Naive thymus-derived CD4-positive, alpha-beta T cell (primary cell): ENCODE measurements at regions not wholly inside any gene's neighbourhood (a gene's known extent, or its start where the extent isn't known, plus 50 kb on each side); places are given as distances from the start of the nearest gene placed in this dataset.

Source experiments
- ATAC-seq: fragments of 150-1000 bp; cut with Tn5 transposase; 2 replicates; pipeline ENCODE4 v1.10.0; 2021; ENCODE audit warnings: mild to moderate bottlenecking, moderate library complexity
- CTCF ChIA-PET: fragments of 350-600 bp; sonication (Branson Sonifier 250); formaldehyde crosslinking; loops from one replicate; lab custom pipeline; 2021; ENCODE audit warnings: antibody characterized with exemption; lab: Charles Lee
- POLR2A ChIA-PET: fragments of 350-600 bp; sonication (Branson Sonifier 250); formaldehyde crosslinking; loops from one replicate; lab custom pipeline; 2021; ENCODE audit warnings: antibody characterized with exemption, inconsistent platforms; lab: Charles Lee
- DNase-seq, 9 donors: peaks; one replicate each; pipeline versions ENCODE4 v3.0.0 to v3.0.0-alpha.2; 2020 to 2022; ENCODE audit warnings: mixed read lengths in 1 of 9
- H3K27ac ChIP-seq: one replicate; pipeline ENCODE4 v1.7.0; 2013; ENCODE audit warnings: mild to moderate bottlenecking, low read depth, low read length, moderate library complexity
- H3K27me3 ChIP-seq, 2 donors: one replicate each; pipeline ENCODE4 v1.7.0; 2013; ENCODE audit warnings: low read length in 2 of 2, mild to moderate bottlenecking in 2 of 2, moderate library complexity in 2 of 2; ENCODE audit not compliant: control insufficient read depth in 2 of 2, insufficient read depth in 2 of 2
- H3K36me3 ChIP-seq, 3 experiments: 1 replicate in 2 of 3; 2 replicates in 1 of 3; pipeline ENCODE4 v1.7.0; 2013; ENCODE audit warnings: low read length in 3 of 3, mild to moderate bottlenecking in 3 of 3, moderate library complexity in 1 of 3; ENCODE audit not compliant: insufficient read depth in 3 of 3, control insufficient read depth in 2 of 3
- H3K4me1 ChIP-seq, 2 donors: one replicate each; pipeline ENCODE4 v1.7.0; 2013; ENCODE audit warnings: low read length in 2 of 2, mild to moderate bottlenecking in 2 of 2, moderate library complexity in 1 of 2; ENCODE audit not compliant: control insufficient read depth in 2 of 2, insufficient read depth in 2 of 2
- H3K4me3 ChIP-seq: 2 replicates; pipeline ENCODE4 v1.7.0; 2013; ENCODE audit warnings: mild to moderate bottlenecking, low read length
- H3K9me3 ChIP-seq, 3 experiments: 1 replicate in 2 of 3; 2 replicates in 1 of 3; pipeline ENCODE4 v1.7.0; 2013; ENCODE audit warnings: low read length in 3 of 3; ENCODE audit not compliant: control insufficient read depth in 2 of 3
- H3K27ac Mint-ChIP-seq, 9 donors: one replicate each; pipeline ENCODE4 v1.8.0; 2020 to 2022; ENCODE audit warnings: mixed read lengths in 9 of 9, mild to moderate bottlenecking in 8 of 9, moderate library complexity in 5 of 9, inconsistent platforms in 2 of 9
- H3K27me3 Mint-ChIP-seq, 5 donors: one replicate each; pipeline ENCODE4 v1.8.0; 2021 to 2022; ENCODE audit warnings: mixed read lengths in 5 of 5, mild to moderate bottlenecking in 1 of 5
- H3K36me3 Mint-ChIP-seq, 5 donors: one replicate each; pipeline ENCODE4 v1.8.0; 2020 to 2022; ENCODE audit warnings: mixed read lengths in 5 of 5, mild to moderate bottlenecking in 3 of 5, inconsistent platforms in 1 of 5
- H3K4me1 Mint-ChIP-seq, 7 donors: one replicate each; pipeline ENCODE4 v1.8.0; 2020 to 2022; ENCODE audit warnings: mixed read lengths in 7 of 7, mild to moderate bottlenecking in 3 of 7, inconsistent platforms in 1 of 7
- H3K4me3 Mint-ChIP-seq, 10 donors: one replicate each; pipeline ENCODE4 v1.8.0; 2020 to 2022; ENCODE audit warnings: mild to moderate bottlenecking in 10 of 10, mixed read lengths in 10 of 10, moderate library complexity in 6 of 10, inconsistent platforms in 2 of 10
- H3K9me3 Mint-ChIP-seq, 11 donors: one replicate each; pipeline ENCODE4 v1.8.0; 2020 to 2022; ENCODE audit warnings: mixed read lengths in 11 of 11, mild to moderate bottlenecking in 4 of 11, inconsistent platforms in 1 of 11, moderate library complexity in 1 of 11
- intact Hi-C, 2 donors: fragments of 100-400 bp; cut with micrococcal nuclease; formaldehyde crosslinking; loops; one replicate each; pipeline ENCODE4 v1.15.1; 2023

- Mint-ChIP-seq H3K36me3 (no peaks in the 10 kb centered on the region), H3K27ac (no peak overlapping the region), H3K27me3 (peaks cover 12 to 22% (median 16%) of the 10 kb centered on the region in 5 donors), H3K9me3 (peaks cover 0 to 2% (median 0%) of the 10 kb centered on the region in 11 donors), H3K4me3 (no peak overlapping the region), H3K4me1 (no peaks in the 10 kb centered on the region)
- DNase-seq: no peak
- Histone ChIP-seq H3K27me3 (no peaks in the 10 kb centered on the region), H3K27ac (no peak overlapping the region), H3K4me1 (no peaks in the 10 kb centered on the region), H3K9me3 (no peaks in the 10 kb centered on the region), H3K4me3 (no peak overlapping the region), H3K36me3 (no peaks in the 10 kb centered on the region)
- intact Hi-C loops: no loop called here
- ATAC-seq: no peak
- ChIA-PET CTCF (interaction anchor here (1.3 kb wide), 1 partner anchor 30 kb away, joined by 3 read pairs; no protein-coding TSS in a partner anchor), POLR2A (no interaction called here)
These were observed 68.6 kb upstream of the OTUD4 start for GRCh38 chr4:145248971-145249370.

DNA sequence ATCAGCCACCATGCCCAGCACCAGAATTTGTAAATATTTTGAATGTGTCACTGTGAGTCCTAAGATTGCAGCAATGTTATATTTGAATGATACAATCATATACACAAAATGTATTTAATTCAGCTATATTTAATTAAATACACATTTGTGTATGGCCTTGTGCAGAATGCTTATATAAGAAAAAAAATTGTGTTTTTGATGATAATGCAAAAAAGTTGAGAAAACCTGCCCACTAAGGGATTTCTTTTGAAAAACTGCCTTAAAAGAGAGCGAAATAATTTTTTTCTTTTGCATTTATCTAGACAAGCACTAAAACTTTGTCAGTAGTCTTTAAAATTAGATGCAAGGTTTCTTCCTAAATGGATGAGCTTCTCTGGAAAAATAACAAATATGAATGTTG lies 68.1 kb upstream of the OTUD4 start:
- H3K27ac Mint-ChIP-seq: no peak overlapping the region
- H3K4me1 ChIP-seq: no peaks in the 10 kb centered on the region
- H3K36me3 ChIP-seq: no peaks in the 10 kb centered on the region
- no peak for DNase-seq
- ChIA-PET POLR2A (no interaction called here), CTCF (no interaction called here)
- H3K4me1 Mint-ChIP-seq: no peaks in the 10 kb centered on the region
- peaks cover 0 to 2% (median 0%) of the 10 kb centered on the region in 11 donors for H3K9me3 Mint-ChIP-seq
- no peak for ATAC-seq
- H3K36me3 Mint-ChIP-seq: no peaks in the 10 kb centered on the region
- H3K4me3 Mint-ChIP-seq: no peak overlapping the region
- peaks cover 12 to 22% (median 16%) of the 10 kb centered on the region in 5 donors for H3K27me3 Mint-ChIP-seq
- intact Hi-C loops: no loop called here
- no peaks in the 10 kb centered on the region for H3K9me3 ChIP-seq
- H3K27ac ChIP-seq: no peak overlapping the region
- no peak overlapping the region for H3K4me3 ChIP-seq
- no peaks in the 10 kb centered on the region for H3K27me3 ChIP-seq

DNA sequence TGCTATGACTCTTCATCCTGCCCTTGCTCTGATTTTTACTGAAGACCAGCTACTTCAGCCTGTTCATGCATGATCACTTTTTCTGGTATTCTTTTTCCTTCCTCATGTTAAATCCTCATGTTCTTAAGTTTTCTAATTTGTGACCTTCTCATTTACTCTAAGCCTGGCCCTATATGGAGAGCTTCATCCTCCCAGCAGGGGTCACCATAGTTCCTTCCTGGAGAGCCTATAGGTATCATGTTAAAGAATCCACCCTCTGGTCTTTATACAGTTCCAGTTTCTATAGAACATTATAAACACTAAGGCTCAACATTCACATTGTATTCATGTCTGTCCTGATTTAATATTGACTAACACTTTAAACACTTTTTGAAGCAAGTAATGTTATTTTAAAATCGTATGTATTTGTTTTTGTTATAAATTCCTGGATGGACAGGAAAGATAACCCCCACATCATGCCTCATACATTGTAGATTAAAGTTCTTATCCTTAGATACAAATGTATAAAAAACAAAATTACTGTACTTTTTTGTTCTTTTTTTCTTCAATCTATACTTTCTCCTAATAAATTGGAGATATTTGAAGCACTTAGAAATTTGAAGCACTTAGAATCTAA lies 53.8 kb upstream of the OTUD4 start:
- H3K9me3 Mint-ChIP-seq: peaks cover 0 to 8% (median 0%) of the 10 kb centered on the region in 11 donors
- no peak overlapping the region for H3K27ac ChIP-seq
- ChIA-PET CTCF (interaction anchor here (0.6 to 3.3 kb wide), 4 partner anchors 12 to 1289 kb away, joined by 3 to 22 read pairs (median 4); no protein-coding TSS in a partner anchor), POLR2A (no interaction called here)
- H3K9me3 ChIP-seq: no peaks in the 10 kb centered on the region
- no peak overlapping the region for H3K4me3 ChIP-seq
- H3K27ac Mint-ChIP-seq: no peak overlapping the region
- H3K36me3 ChIP-seq: no peaks in the 10 kb centered on the region
- H3K27me3 Mint-ChIP-seq: peaks cover 0 to 16% (median 0%) of the 10 kb centered on the region in 5 donors
- no peak overlapping the region for H3K4me3 Mint-ChIP-seq
- intact Hi-C loops: loop anchor here (1.0 to 5.0 kb wide), 5 partner anchors 53 to 633 kb away; partner anchors contain the start of gene OTUD4 (in 1 of the 2)
- no peaks in the 10 kb centered on the region for H3K36me3 Mint-ChIP-seq
- H3K4me1 Mint-ChIP-seq: no peaks in the 10 kb centered on the region
- DNase-seq: peak; percentile 7 to 56 (median 46)
- ATAC-seq: peak; percentile 98
- H3K27me3 ChIP-seq: no peaks in the 10 kb centered on the region
- no peaks in the 10 kb centered on the region for H3K4me1 ChIP-seq

DNA sequence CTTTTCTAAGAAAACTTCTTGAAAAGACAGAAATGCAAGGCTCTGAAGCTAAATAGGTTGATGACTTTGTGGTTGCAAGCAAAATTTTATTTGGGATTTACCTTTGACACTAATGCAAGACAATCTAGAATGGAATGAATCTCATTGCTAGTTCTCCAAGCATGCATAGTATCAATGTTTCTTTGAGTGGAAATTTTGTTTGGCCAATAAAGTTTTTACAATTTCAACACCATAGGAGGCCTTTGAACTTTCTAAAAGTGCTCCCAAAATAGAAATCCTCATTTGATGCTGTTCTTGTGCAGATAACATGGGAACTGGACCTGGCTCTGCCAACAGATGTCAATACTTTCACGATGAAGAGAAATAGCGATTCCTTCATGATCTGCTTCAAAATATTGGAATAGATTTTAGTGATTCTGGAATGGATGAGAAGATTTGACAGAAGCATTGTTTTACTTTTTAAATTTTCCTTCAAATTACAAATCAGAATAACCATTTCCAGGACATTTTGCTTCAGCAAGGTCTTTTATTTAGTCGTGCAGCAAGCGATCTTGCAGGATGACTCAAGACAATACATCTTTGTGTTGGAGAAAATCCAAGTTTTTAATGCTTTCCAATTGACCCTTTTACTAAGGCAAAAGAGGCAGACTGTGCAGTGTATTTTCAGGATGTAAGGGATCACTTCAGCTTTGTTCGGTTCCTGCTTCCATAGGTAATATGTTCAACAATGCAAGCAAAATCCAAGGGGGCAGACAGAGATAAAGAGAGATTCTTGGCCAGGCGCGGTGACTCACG lies 51.7 kb upstream of the OTUD4 start:
- intact Hi-C loops: loop anchor here in 1 of 2 donors (5.0 kb wide), 1 partner anchor 635 kb away; no protein-coding TSS in a partner anchor
- no peak overlapping the region for H3K4me3 Mint-ChIP-seq
- H3K27me3 Mint-ChIP-seq: peaks cover 0 to 17% (median 8%) of the 10 kb centered on the region in 5 donors
- no peaks in the 10 kb centered on the region for H3K4me1 Mint-ChIP-seq
- POLR2A ChIA-PET: no interaction called here
- H3K36me3 Mint-ChIP-seq: no peaks in the 10 kb centered on the region
- ATAC-seq (no peak), DNase-seq (no peak)
- H3K36me3 ChIP-seq: no peaks in the 10 kb centered on the region
- peaks cover 0 to 2% (median 0%) of the 10 kb centered on the region in 11 donors for H3K9me3 Mint-ChIP-seq
- H3K9me3 ChIP-seq: no peaks in the 10 kb centered on the region
- CTCF ChIA-PET: interaction anchor here (0.5 to 3.3 kb wide), 5 partner anchors 383 to 525 kb away, joined by 3 to 22 read pairs (median 4); no protein-coding TSS in a partner anchor
- no peaks in the 10 kb centered on the region for H3K27me3 ChIP-seq
- no peaks in the 10 kb centered on the region for H3K4me1 ChIP-seq
- no peak overlapping the region for H3K27ac ChIP-seq
- no peak overlapping the region for H3K27ac Mint-ChIP-seq
- H3K4me3 ChIP-seq: no peak overlapping the region

DNA sequence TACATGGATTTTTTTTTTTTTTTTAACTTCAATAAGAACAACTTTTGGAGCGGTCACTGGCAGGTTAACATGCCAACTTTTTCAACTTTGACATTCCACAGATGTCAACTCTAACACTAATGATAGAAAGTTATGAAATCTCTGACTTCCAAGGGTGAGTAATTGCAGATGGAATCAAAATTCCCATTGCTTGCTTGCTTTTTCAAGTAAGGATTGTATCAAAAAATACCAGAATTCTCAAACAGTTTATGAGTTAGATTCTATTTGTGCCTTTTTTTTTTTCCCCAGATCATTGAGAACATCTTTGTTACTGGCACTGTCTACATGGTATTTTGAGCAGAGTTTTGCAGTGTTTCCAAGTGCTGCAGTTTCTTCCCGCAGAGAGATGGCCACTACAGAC lies 50.3 kb upstream of the OTUD4 start:
- no peak overlapping the region for H3K27ac ChIP-seq
- no peaks in the 10 kb centered on the region for H3K36me3 Mint-ChIP-seq
- no peak overlapping the region for H3K27ac Mint-ChIP-seq
- ATAC-seq: no peak
- no peaks in the 10 kb centered on the region for H3K4me1 ChIP-seq
- H3K9me3 Mint-ChIP-seq: peaks cover 0 to 2% (median 0%) of the 10 kb centered on the region in 11 donors
- intact Hi-C loops: loop anchor here in 1 of 2 donors (5.0 kb wide), 1 partner anchor 637 kb away; no protein-coding TSS in a partner anchor
- DNase-seq: no peak
- no peaks in the 10 kb centered on the region for H3K36me3 ChIP-seq
- no peaks in the 10 kb centered on the region for H3K9me3 ChIP-seq
- no peaks in the 10 kb centered on the region for H3K27me3 ChIP-seq
- no peaks in the 10 kb centered on the region for H3K4me1 Mint-ChIP-seq
- peaks cover 0 to 10% (median 8%) of the 10 kb centered on the region in 5 donors for H3K27me3 Mint-ChIP-seq
- POLR2A ChIA-PET: no interaction called here
- CTCF ChIA-PET: interaction anchor here (1.3 kb wide), 1 partner anchor 384 kb away, joined by 4 read pairs; no protein-coding TSS in a partner anchor
- H3K4me3 ChIP-seq: no peak overlapping the region
- no peak overlapping the region for H3K4me3 Mint-ChIP-seq
